IMR-90 (cell line): ENCODE measurements at regions not wholly inside any gene's neighbourhood (a gene's known extent, or its start where the extent isn't known, plus 50 kb on each side); places are given as distances from the start of the nearest gene placed in this dataset.

Experiments used
- ATAC-seq: fragments of 200-7000 bp; cut with Tn5 transposase; 2 replicates; pipeline ENCODE4 v1.9.1; 2020; ENCODE audit warnings: low read depth, mild to moderate bottlenecking, moderate library complexity
- BruUV-seq: library from RNA; stranded (reverse); fragments of 400-500 nt; replicated peaks from 2 replicates; lab custom pipeline; 2021; lab: Mats Ljungman, UMichigan
- CTCF ChIA-PET: fragments of 300-600 bp; formaldehyde crosslinking; extraction: SDS; loops from one replicate; lab custom pipeline; 2021; ENCODE audit warnings: antibody characterized with exemption; lab: Yijun Ruan, JAX
- POLR2A ChIA-PET: fragments of 300-600 bp; sonication (Branson Sonifier 250); formaldehyde crosslinking; loops from one replicate; lab custom pipeline; 2022; ENCODE audit warnings: antibody characterized with exemption; ENCODE audit not compliant: unreplicated experiment; lab: Charles Lee
- DNase-seq: peaks from one replicate; pipeline ENCODE4 v3.0.0; 2013
- H2AFZ ChIP-seq: replicated peaks from 2 replicates; pipeline ENCODE3; 2013; ENCODE audit warnings: low read length, mild to moderate bottlenecking; ENCODE audit not compliant: poor library complexity
- H2AK5ac ChIP-seq: 2 replicates; pipeline ENCODE4 v1.6.1; 2013; ENCODE audit warnings: low read depth, low read length, inconsistent platforms
- H2AK9ac ChIP-seq: replicated peaks from 2 replicates; pipeline ENCODE3; 2013; ENCODE audit warnings: mild to moderate bottlenecking, low read depth, low read length, moderate library complexity; ENCODE audit not compliant: poor library complexity
- H2BK120ac ChIP-seq: 2 replicates; pipeline ENCODE4 v1.6.1; 2013; ENCODE audit warnings: low read depth, low read length, inconsistent platforms
- H2BK15ac ChIP-seq: 3 replicates; pipeline ENCODE4 v1.6.1; 2013; ENCODE audit warnings: low read depth, low read length, inconsistent platforms
- H2BK20ac ChIP-seq: 2 replicates; pipeline ENCODE4 v1.6.1; 2013; ENCODE audit warnings: low read depth, mild to moderate bottlenecking, inconsistent platforms, low read length, moderate library complexity
- H2BK5ac ChIP-seq: 2 replicates; pipeline ENCODE4 v1.6.1; 2013; ENCODE audit warnings: mild to moderate bottlenecking, low read depth, low read length, inconsistent platforms; ENCODE audit not compliant: poor library complexity, severe bottlenecking
- H3K14ac ChIP-seq: replicated peaks from 2 replicates; pipeline ENCODE4 v1.6.1; 2013; ENCODE audit warnings: low read depth, low read length, inconsistent platforms
- H3K18ac ChIP-seq: 2 replicates; pipeline ENCODE4 v1.6.1; 2013; ENCODE audit warnings: low read depth, low read length, control low read depth
- H3K23ac ChIP-seq: 2 replicates; pipeline ENCODE4 v1.6.1; 2013; ENCODE audit warnings: low read depth, low read length, inconsistent platforms
- H3K27ac ChIP-seq: 2 replicates; pipeline ENCODE4 v1.5.1; 2013; ENCODE audit warnings: mild to moderate bottlenecking, control low read depth, low read length; ENCODE audit not compliant: insufficient read depth
- H3K27me3 ChIP-seq: 2 replicates; pipeline ENCODE4 v1.6.1; 2013; ENCODE audit warnings: low read length; ENCODE audit not compliant: control insufficient read depth, insufficient read depth
- H3K36me3 ChIP-seq: 2 replicates; pipeline ENCODE4 v1.6.1; 2013; ENCODE audit warnings: low read length, mixed read lengths; ENCODE audit not compliant: control insufficient read depth, insufficient read depth
- H3K4ac ChIP-seq: 2 replicates; pipeline ENCODE4 v1.6.1; 2013; ENCODE audit warnings: low read depth, low read length, inconsistent platforms
- H3K4me1 ChIP-seq: 2 replicates; pipeline ENCODE4 v1.6.1; 2013; ENCODE audit warnings: low read length, mixed read lengths; ENCODE audit not compliant: control insufficient read depth, insufficient read depth
- H3K4me2 ChIP-seq: 2 replicates; pipeline ENCODE4 v1.6.1; 2013; ENCODE audit warnings: low read depth, mild to moderate bottlenecking, control low read depth, low read length, moderate library complexity
- H3K4me3 ChIP-seq: 2 replicates; pipeline ENCODE4 v1.5.1; 2013; ENCODE audit warnings: low read depth, mild to moderate bottlenecking, control low read depth, low read length, moderate library complexity; ENCODE audit not compliant: insufficient read depth
- H3K56ac ChIP-seq: 2 replicates; pipeline ENCODE4 v1.6.1; 2013; ENCODE audit warnings: low read length, inconsistent platforms; ENCODE audit not compliant: insufficient read depth; ENCODE audit errors: extremely low read depth
- H3K79me1 ChIP-seq, 2 experiments: 2 replicates each; pipeline ENCODE4 v1.6.1; 2013; ENCODE audit warnings: low read length in 2 of 2, inconsistent platforms in 1 of 2, low read depth in 1 of 2
- H3K9ac ChIP-seq: 2 replicates; pipeline ENCODE4 v1.6.1; 2013; ENCODE audit warnings: low read depth, low read length, control low read depth
- H3K9me1 ChIP-seq: 2 replicates; pipeline ENCODE4 v1.6.1; 2013; ENCODE audit warnings: low read length, inconsistent platforms; ENCODE audit not compliant: insufficient read depth
- H3K9me3 ChIP-seq: 2 replicates; pipeline ENCODE4 v1.6.1; 2013; ENCODE audit warnings: low read length; ENCODE audit not compliant: control insufficient read depth, insufficient read depth
- H4K20me1 ChIP-seq: 2 replicates; pipeline ENCODE4 v1.6.1; 2013; ENCODE audit warnings: low read length, inconsistent platforms; ENCODE audit not compliant: insufficient read depth
- H4K5ac ChIP-seq: 2 replicates; pipeline ENCODE4 v1.6.1; 2013; ENCODE audit warnings: mild to moderate bottlenecking, low read depth, low read length, control low read depth
- H4K8ac ChIP-seq, 2 experiments: 2 replicates each; pipeline ENCODE4 v1.6.1; 2013; ENCODE audit warnings: low read depth in 2 of 2, low read length in 2 of 2, control low read depth in 1 of 2, inconsistent platforms in 1 of 2
- H4K91ac ChIP-seq: 2 replicates; pipeline ENCODE4 v1.6.1; 2013; ENCODE audit warnings: low read depth, low read length, inconsistent platforms; ENCODE audit not compliant: insufficient read depth
- BHLHE40 ChIP-seq: fragments of 150-350 bp; IDR thresholded peaks from 2 replicates; pipeline ENCODE4 v1.6.1; 2016; ENCODE audit warnings: mild to moderate bottlenecking, low read depth, low read length
- CEBPB ChIP-seq: IDR thresholded peaks from 2 replicates; pipeline ENCODE4 v1.6.1; 2012; ENCODE audit warnings: low read depth, low read length, improper control_type of control experiment
- CTCF ChIP-seq: conservative IDR thresholded peaks from 2 replicates; pipeline ENCODE4 v1.5.1; 2012; ENCODE audit warnings: mild to moderate bottlenecking, low read depth, low read length, improper control_type of control experiment
- FOS ChIP-seq: fragments of 150-350 bp; IDR thresholded peaks from 2 replicates; pipeline ENCODE4 v1.6.1; 2016; ENCODE audit warnings: low read depth, low read length
- MXI1 ChIP-seq: IDR thresholded peaks from 2 replicates; pipeline ENCODE4 v1.6.1; 2012; ENCODE audit warnings: low read depth, mild to moderate bottlenecking, low read length, moderate library complexity, borderline replicate concordance
- POLR2A ChIP-seq: IDR thresholded peaks from 2 replicates; pipeline ENCODE4 v1.6.1; 2012; ENCODE audit warnings: mild to moderate bottlenecking, low read depth, low read length
- RAD21 ChIP-seq: IDR thresholded peaks from 2 replicates; pipeline ENCODE4 v1.6.1; 2012; ENCODE audit warnings: low read length, improper control_type of control experiment
- RCOR1 ChIP-seq: IDR thresholded peaks from 2 replicates; pipeline ENCODE4 v1.6.1; 2012; ENCODE audit warnings: mild to moderate bottlenecking, low read length, improper control_type of control experiment; ENCODE audit not compliant: insufficient replicate concordance
- RFX5 ChIP-seq: IDR thresholded peaks from 2 replicates; pipeline ENCODE4 v1.8.0; 2012; ENCODE audit warnings: low read depth, mild to moderate bottlenecking, low read length, moderate library complexity
- USF2 ChIP-seq: fragments of 150-350 bp; IDR thresholded peaks from 2 replicates; pipeline ENCODE4 v1.6.1; 2017; ENCODE audit warnings: mild to moderate bottlenecking, antibody characterized with exemption, low read length, low read depth
- WGBS, 2 experiments: methylation state at CpG; one replicate each; pipeline versions ENCODE4 v1.1.5 to v1.1.7; 2013; ENCODE audit warnings: missing lambda C conversion rate in 2 of 2; ENCODE audit not compliant: insufficient read length in 1 of 2; ENCODE audit errors: extremely low coverage in 2 of 2; 5-methylcytosine and 5-hydroxymethylcytosine counted together
- dilution Hi-C: fragments of 300-500 bp; cut with HindIII; formaldehyde crosslinking; loops from one replicate; pipeline ENCODE4 v1.14.3; 2018; ENCODE audit warnings: low sequenced_read_pairs; ENCODE audit not compliant: unreplicated experiment
- in situ Hi-C: fragments of 300-500 bp; cut with MboI; formaldehyde crosslinking; loops from 3 replicates; pipeline ENCODE4 v1.14.3; 2019; ENCODE audit warnings: low sequenced_read_pairs, inconsistent platforms, mixed read lengths
- intact Hi-C: fragments of 100-400 bp; cut with micrococcal nuclease; formaldehyde crosslinking; loops from 2 replicates; pipeline ENCODE4 v1.10.0; 2022

- ChIA-PET POLR2A (no interaction called here), CTCF (interaction anchor here (1.0 kb wide), 1 partner anchor 9 kb away, joined by 3 read pairs; no protein-coding TSS in a partner anchor)
- BruUV-seq, result no TSS peak
- H3K27ac ChIP-seq, result peak overlapping the region; percentile 12; the same call in 1 of the 2 replicates
- no peaks in the 10 kb centered on the region for H3K79me1 ChIP-seq
- H3K23ac ChIP-seq, result no peak overlapping the region
- DNase-seq, result peak; percentile 98
- dilution Hi-C loops, result no loop called here
- H2AK9ac ChIP-seq, result no peak overlapping the region
- H4K8ac ChIP-seq, result peak overlapping the region in 1 of 2 experiments; percentile 20; a peak in 1 of 4 replicates
- no peak overlapping the region for H3K4me3 ChIP-seq
- in situ Hi-C loops, result no loop called here
- H3K36me3 ChIP-seq, result no peaks in the 10 kb centered on the region
- no peak overlapping the region for H2AK5ac ChIP-seq
- WGBS, 2 experiments, result no CpG with 5 or more reads among the region's 6 CpGs
- H4K5ac ChIP-seq, result no peak overlapping the region
- H3K27me3 ChIP-seq, result no peaks in the 10 kb centered on the region
- peak overlapping the region; percentile 68 for H2BK5ac ChIP-seq
- intact Hi-C loops, result no loop called here
- H3K9me1 ChIP-seq, result peaks cover 3% of the 10 kb centered on the region; the same call in 1 of the 2 replicates
- H2BK15ac ChIP-seq, result no peak overlapping the region
- no peak overlapping the region for H3K14ac ChIP-seq
- ATAC-seq, result peak; percentile 98
- H3K56ac ChIP-seq, result peak overlapping the region; percentile 11; the same call in 1 of the 2 replicates
- H2AFZ ChIP-seq, result no peak overlapping the region
- TF ChIP-seq POLR2A (no peak), RFX5 (no peak), FOS (peak; percentile 30; the same call in 1 of the 2 replicates), CEBPB (peak; percentile 48), CTCF (peak; percentile 48), USF2 (no peak), MXI1 (no peak), RCOR1 (peak; percentile 70), BHLHE40 (peak; percentile 97), RAD21 (peak; percentile 33; the same call in 1 of the 2 replicates)
- H3K9ac ChIP-seq, result no peak overlapping the region
- peak overlapping the region; percentile 89 for H2BK120ac ChIP-seq
- no peaks in the 10 kb centered on the region for H3K9me3 ChIP-seq
- H4K20me1 ChIP-seq, result no peaks in the 10 kb centered on the region
- H4K91ac ChIP-seq, result peak overlapping the region; percentile 10; the same call in 1 of the 2 replicates
- H3K4me1 ChIP-seq, result peaks cover 4% of the 10 kb centered on the region; the same call in 1 of the 2 replicates
- no peak overlapping the region for H3K18ac ChIP-seq
- peak overlapping the region; percentile 25; the same call in 1 of the 2 replicates for H3K4ac ChIP-seq
- peak overlapping the region; percentile 19; the same call in 1 of the 2 replicates for H3K4me2 ChIP-seq
- no peak overlapping the region; the same call in none of the 2 replicates for H2BK20ac ChIP-seq
Observed at GRCh38 chr13:98083507-98083906, 59.4 kb upstream of the FARP1 start.
